Endothelial cell of umbilical vein (primary cell): ENCODE measurements at regions not wholly inside any gene's neighbourhood (a gene's known extent, or its start where the extent isn't known, plus 50 kb on each side); places are given as distances from the start of the nearest gene placed in this dataset.

Experiments used
- BruUV-seq: library from RNA; stranded (reverse); fragments of 400-500 nt; replicated peaks from 2 replicates; lab custom pipeline; 2021; lab: Mats Ljungman, UMichigan
- CTCF ChIA-PET: fragments of 300-600, 350-600 bp; sonication (Branson Sonifier 250); formaldehyde crosslinking; loops from one replicate; lab custom pipeline; 2021; ENCODE audit warnings: antibody characterized with exemption, inconsistent platforms; lab: Charles Lee
- POLR2A ChIA-PET: fragments of 300-600, 350-600 bp; sonication (Branson Sonifier 250); formaldehyde crosslinking; loops from one replicate; lab custom pipeline; 2021; ENCODE audit warnings: antibody characterized with exemption, inconsistent platforms; lab: Charles Lee
- DNase-seq: peaks from one replicate; pipeline ENCODE4 v3.0.0-alpha.2; 2011; ENCODE audit warnings: low read depth, low spot score
- FAIRE-seq: peaks from 2 replicates; lab custom pipeline; 2011; peaks lifted over from hg19 to GRCh38; lab: Jason Lieb, UNC
- H2AFZ ChIP-seq: 2 replicates; pipeline ENCODE4 v1.6.0; 2012; ENCODE audit warnings: low read depth, low read length, control low read depth, inconsistent platforms
- H3K27ac ChIP-seq: 2 replicates; pipeline ENCODE4 v1.5.1; 2011; ENCODE audit warnings: low read depth, mild to moderate bottlenecking, control low read depth, low read length, moderate library complexity; ENCODE audit not compliant: insufficient read depth
- H3K27me3 ChIP-seq, 2 experiments: 2 replicates each; pipeline versions ENCODE4 v1.6.0 to v1.6.1; 2011; ENCODE audit warnings: low read length in 2 of 2, mixed read lengths in 1 of 2; ENCODE audit not compliant: control insufficient read depth in 2 of 2, insufficient read depth in 2 of 2
- H3K36me3 ChIP-seq, 2 experiments: 2 replicates in 1 of 2; 3 replicates in 1 of 2; pipeline ENCODE4 v1.5.1; 2011; ENCODE audit warnings: low read length in 2 of 2, mild to moderate bottlenecking in 1 of 2, moderate library complexity in 1 of 2; ENCODE audit not compliant: control insufficient read depth in 2 of 2, insufficient read depth in 2 of 2; ENCODE audit errors: extremely low read depth in 1 of 2
- H3K4me1 ChIP-seq: 3 replicates; pipeline ENCODE4 v1.5.1; 2011; ENCODE audit warnings: mild to moderate bottlenecking, low read length; ENCODE audit not compliant: control insufficient read depth, insufficient read depth; ENCODE audit errors: extremely low read depth
- H3K4me2 ChIP-seq: 2 replicates; pipeline ENCODE4 v1.6.1; 2011; ENCODE audit warnings: low read length, control low read depth, mixed read lengths; ENCODE audit not compliant: insufficient read depth
- H3K4me3 ChIP-seq, 3 experiments: fragments of 200-600 bp in 1 of 3; sonication (generic), shearing (Covaris generic) in 1 of 3; replicated peaks in 1 of 3; 2 replicates each; pipeline ENCODE4 v1.5.1; 2011 to 2016; ENCODE audit warnings: control low read depth in 3 of 3, low read length in 3 of 3, mild to moderate bottlenecking in 2 of 3, inconsistent platforms in 1 of 3, low read depth in 1 of 3, moderate library complexity in 1 of 3; ENCODE audit not compliant: insufficient read depth in 1 of 3
- H3K79me2 ChIP-seq: 2 replicates; pipeline ENCODE4 v1.6.0; 2012; ENCODE audit warnings: low read length, inconsistent platforms; ENCODE audit not compliant: control insufficient read depth, insufficient read depth
- H3K9ac ChIP-seq: replicated peaks from 2 replicates; pipeline ENCODE3; 2011; ENCODE audit warnings: low read length, control low read depth; ENCODE audit not compliant: insufficient read depth; ENCODE audit errors: extremely low read depth
- H3K9me1 ChIP-seq: replicated peaks from 3 replicates; pipeline ENCODE4 v1.6.0; 2011; ENCODE audit warnings: mild to moderate bottlenecking, low read length; ENCODE audit not compliant: control insufficient read depth, insufficient read depth; ENCODE audit errors: extremely low read depth
- H3K9me3 ChIP-seq: replicated peaks from 2 replicates; pipeline ENCODE4 v1.5.1; 2012; ENCODE audit warnings: low read length, inconsistent platforms; ENCODE audit not compliant: control insufficient read depth, insufficient read depth
- H4K20me1 ChIP-seq: replicated peaks from 2 replicates; pipeline ENCODE3; 2011; ENCODE audit warnings: mild to moderate bottlenecking, low read length; ENCODE audit not compliant: control insufficient read depth, insufficient read depth; ENCODE audit errors: extremely low read depth
- EZH2 ChIP-seq: IDR thresholded peaks from 2 replicates; pipeline ENCODE4 v1.6.1; 2012; ENCODE audit warnings: borderline replicate concordance, low read depth, mild to moderate bottlenecking, moderate library complexity, low read length, inconsistent platforms; ENCODE audit not compliant: severe bottlenecking
- FOS ChIP-seq: IDR thresholded peaks from 2 replicates; pipeline ENCODE4 v1.6.1; 2011; ENCODE audit warnings: mild to moderate bottlenecking, low read length, moderate library complexity, borderline replicate concordance; ENCODE audit not compliant: insufficient read depth
- GATA2 ChIP-seq: IDR thresholded peaks from 2 replicates; pipeline ENCODE4 v1.7.0; 2011; ENCODE audit warnings: low read depth, mild to moderate bottlenecking, moderate library complexity, mixed read lengths, low read length; ENCODE audit not compliant: insufficient read length, insufficient read depth
- JUN ChIP-seq: IDR thresholded peaks from 2 replicates; pipeline ENCODE4 v1.6.1; 2011; ENCODE audit warnings: borderline replicate concordance, low read depth; ENCODE audit not compliant: insufficient read length, insufficient read depth
- MAX ChIP-seq: IDR thresholded peaks from 2 replicates; pipeline ENCODE4 v1.6.1; 2011; ENCODE audit not compliant: insufficient read depth, insufficient read length
- MYC ChIP-seq: IDR thresholded peaks from one replicate; pipeline ENCODE4 v1.6.1; 2011; ENCODE audit warnings: mild to moderate bottlenecking, low read depth, low read length
- POLR2A ChIP-seq: IDR thresholded peaks from 2 replicates; pipeline ENCODE4 v1.6.1; 2012; ENCODE audit warnings: low read depth, mild to moderate bottlenecking, control low read depth, low read length
- POLR2AphosphoS5 ChIP-seq: IDR thresholded peaks from 2 replicates; pipeline ENCODE4 v1.6.1; 2012; ENCODE audit warnings: low read depth, mild to moderate bottlenecking, control low read depth, low read length, moderate library complexity; ENCODE audit not compliant: insufficient read depth
- dilution Hi-C: fragments of 300-500 bp; cut with MboI; formaldehyde crosslinking; loops from one replicate; pipeline ENCODE4 v1.15.0; 2019; ENCODE audit warnings: low sequenced_read_pairs; ENCODE audit not compliant: extremely low pct_ligation_motif_present
- intact Hi-C: fragments of 100-400 bp; cut with micrococcal nuclease; formaldehyde crosslinking; loops from one replicate; pipeline ENCODE4 v1.10.0; 2022
- TF ChIP-seq, protein P1 (sequence below), 2 donors: IDR thresholded peaks; 1 replicate in 1 of 2; 2 replicates in 1 of 2; pipeline ENCODE4 v1.5.1; 2011; ENCODE audit warnings: low read length in 2 of 2, mild to moderate bottlenecking in 2 of 2, moderate library complexity in 2 of 2, control low read depth in 1 of 2, inconsistent platforms in 1 of 2, low read depth in 1 of 2; ENCODE audit not compliant: insufficient read depth in 1 of 2; ENCODE audit errors: extremely low read depth in 1 of 2

GRCh38 chr9:119095072-119095471 lies 274.2 kb downstream of the BRINP1 start:
- Histone ChIP-seq H3K4me2 (no peak overlapping the region), H3K79me2 (no peaks in the 10 kb centered on the region), H2AFZ (no peak overlapping the region), H3K4me3 (no peak overlapping the region), H3K27me3 (no peaks in the 10 kb centered on the region), H3K4me1 (no peaks in the 10 kb centered on the region), H3K9me1 (no peaks in the 10 kb centered on the region), H3K36me3 (no peaks in the 10 kb centered on the region), H3K27ac (no peak overlapping the region), H3K9me3 (no peaks in the 10 kb centered on the region), H4K20me1 (no peaks in the 10 kb centered on the region), H3K9ac (no peak overlapping the region)
- POLR2A ChIA-PET, result no interaction called here
- no peak for FAIRE-seq
- intact Hi-C loops, result no loop called here
- BruUV-seq, result no TSS peak
- CTCF ChIA-PET, result no interaction called here
- dilution Hi-C loops, result no loop called here
- TF ChIP-seq, protein P1, sequence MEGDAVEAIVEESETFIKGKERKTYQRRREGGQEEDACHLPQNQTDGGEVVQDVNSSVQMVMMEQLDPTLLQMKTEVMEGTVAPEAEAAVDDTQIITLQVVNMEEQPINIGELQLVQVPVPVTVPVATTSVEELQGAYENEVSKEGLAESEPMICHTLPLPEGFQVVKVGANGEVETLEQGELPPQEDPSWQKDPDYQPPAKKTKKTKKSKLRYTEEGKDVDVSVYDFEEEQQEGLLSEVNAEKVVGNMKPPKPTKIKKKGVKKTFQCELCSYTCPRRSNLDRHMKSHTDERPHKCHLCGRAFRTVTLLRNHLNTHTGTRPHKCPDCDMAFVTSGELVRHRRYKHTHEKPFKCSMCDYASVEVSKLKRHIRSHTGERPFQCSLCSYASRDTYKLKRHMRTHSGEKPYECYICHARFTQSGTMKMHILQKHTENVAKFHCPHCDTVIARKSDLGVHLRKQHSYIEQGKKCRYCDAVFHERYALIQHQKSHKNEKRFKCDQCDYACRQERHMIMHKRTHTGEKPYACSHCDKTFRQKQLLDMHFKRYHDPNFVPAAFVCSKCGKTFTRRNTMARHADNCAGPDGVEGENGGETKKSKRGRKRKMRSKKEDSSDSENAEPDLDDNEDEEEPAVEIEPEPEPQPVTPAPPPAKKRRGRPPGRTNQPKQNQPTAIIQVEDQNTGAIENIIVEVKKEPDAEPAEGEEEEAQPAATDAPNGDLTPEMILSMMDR (IDR thresholded peaks at IDR 0.05; ENCODE audit: extremely low read depth in 1 of 2, insufficient read depth in 1 of 2, low read depth in 1 of 2, low read length in 2 of 2), result no peak
- TF ChIP-seq FOS, result no peak
- TF ChIP-seq MAX, result no peak
- TF ChIP-seq POLR2AphosphoS5, result no peak
- no peak for TF ChIP-seq POLR2A
- no peak for DNase-seq

GRCh38 chr9:119101048-119101447 lies 268.2 kb downstream of the BRINP1 start:
- no peak overlapping the region for H3K27ac ChIP-seq
- CTCF ChIA-PET, result no interaction called here
- H3K27me3 ChIP-seq, result no peaks in the 10 kb centered on the region
- no peak overlapping the region for H3K9ac ChIP-seq
- dilution Hi-C loops (no loop called here), intact Hi-C loops (no loop called here)
- no peak for DNase-seq
- H3K36me3 ChIP-seq, result no peaks in the 10 kb centered on the region
- no peaks in the 10 kb centered on the region for H4K20me1 ChIP-seq
- TF ChIP-seq JUN (no peak), EZH2 (no peak), GATA2 (no peak), POLR2AphosphoS5 (no peak), POLR2A (no peak), FOS (no peak), MAX (no peak), MYC (no peak)
- TF ChIP-seq, protein P1 (IDR thresholded peaks at IDR 0.05; ENCODE audit: extremely low read depth in 1 of 2, insufficient read depth in 1 of 2, low read depth in 1 of 2, low read length in 2 of 2), result no peak
- BruUV-seq, result no TSS peak
- no peak overlapping the region for H3K4me3 ChIP-seq
- H3K9me1 ChIP-seq, result no peaks in the 10 kb centered on the region
- no peaks in the 10 kb centered on the region for H3K9me3 ChIP-seq
- H2AFZ ChIP-seq, result no peak overlapping the region
- POLR2A ChIA-PET, result no interaction called here
- no peak for FAIRE-seq
- no peak overlapping the region for H3K4me2 ChIP-seq
- no peaks in the 10 kb centered on the region for H3K79me2 ChIP-seq
- no peaks in the 10 kb centered on the region for H3K4me1 ChIP-seq
